GM12878 (cell line): ENCODE measurements at regions not wholly inside any gene's neighbourhood (a gene's known extent, or its start where the extent isn't known, plus 50 kb on each side); places are given as distances from the start of the nearest gene placed in this dataset.

Experiments
- BHLHE40 ChIP-seq, 2 experiments: fragments of 450-650 bp in 1 of 2; IDR thresholded peaks; 2 replicates each; pipeline ENCODE4 v1.6.1; 2011 to 2017; ENCODE audit warnings: low read depth in 2 of 2, borderline replicate concordance in 1 of 2, improper control_type of control experiment in 1 of 2, low read length in 1 of 2, mild to moderate bottlenecking in 1 of 2
- CHD2 ChIP-seq: IDR thresholded peaks from 2 replicates; pipeline ENCODE4 v1.6.1; 2011; ENCODE audit warnings: low read depth, low read length, improper control_type of control experiment, borderline replicate concordance
- CHD4 ChIP-seq: fragments of 200-600 bp; sonication (generic); IDR thresholded peaks from 2 replicates; pipeline ENCODE4 v1.6.1; 2016; ENCODE audit warnings: mild to moderate bottlenecking
- FOXM1 ChIP-seq: IDR thresholded peaks from 2 replicates; pipeline ENCODE4 v1.6.1; 2012; ENCODE audit warnings: low read depth, mild to moderate bottlenecking, inconsistent platforms, low read length, moderate library complexity
- MXI1 ChIP-seq: fragments of 150-350 bp; IDR thresholded peaks from 2 replicates; pipeline ENCODE4 v1.6.1; 2011; ENCODE audit warnings: low read depth, mild to moderate bottlenecking, inconsistent platforms, low read length, improper control_type of control experiment
- NFIC ChIP-seq: IDR thresholded peaks from 2 replicates; pipeline ENCODE4 v1.6.1; 2012; ENCODE audit warnings: low read depth, mild to moderate bottlenecking, inconsistent platforms, low read length, moderate library complexity
- POLR2AphosphoS5 ChIP-seq: IDR thresholded peaks from 2 replicates; pipeline ENCODE4 v1.6.1; 2011; ENCODE audit warnings: mild to moderate bottlenecking, low read length, inconsistent platforms
- RAD21 ChIP-seq: IDR thresholded peaks from 2 replicates; pipeline ENCODE4 v1.6.1; 2011; ENCODE audit warnings: mild to moderate bottlenecking, low read depth, low read length, moderate library complexity; ENCODE audit not compliant: insufficient read depth
- RCOR1 ChIP-seq: conservative IDR thresholded peaks from 2 replicates; pipeline ENCODE4 v1.6.1; 2012; ENCODE audit warnings: low read depth, low read length, improper control_type of control experiment
- SUZ12 ChIP-seq: fragments of 200-600 bp; sonication (generic); IDR thresholded peaks from one replicate; pipeline ENCODE4 v1.6.1; 2018; ENCODE audit warnings: antibody characterized with exemption, mild to moderate bottlenecking; ENCODE audit not compliant: unreplicated experiment
- TF ChIP-seq, protein P1 (sequence below): fragments of 450-650 bp; IDR thresholded peaks from 2 replicates; pipeline ENCODE4 v1.6.1; 2016; ENCODE audit warnings: mild to moderate bottlenecking
- TF ChIP-seq, protein P2 (sequence below): IDR thresholded peaks from 2 replicates; pipeline ENCODE4 v1.6.1; 2012; ENCODE audit warnings: mild to moderate bottlenecking, low read depth, low read length
- TF ChIP-seq, protein P3 (sequence below): fragments of 150-350 bp; IDR thresholded peaks from 2 replicates; pipeline ENCODE4 v1.6.1; 2016; ENCODE audit warnings: low read depth, low read length
- TF ChIP-seq, protein P4 (sequence below), 3 experiments: IDR thresholded peaks in 2 of 3; conservative IDR thresholded peaks in 1 of 3; 2 replicates each; pipeline ENCODE4 v1.5.1; 2011; ENCODE audit warnings: low read depth in 3 of 3, low read length in 3 of 3, mild to moderate bottlenecking in 3 of 3, control low read depth in 2 of 3, moderate library complexity in 2 of 3, inconsistent platforms in 1 of 3, mixed read lengths in 1 of 3; ENCODE audit not compliant: control insufficient read depth in 2 of 3, insufficient read depth in 1 of 3; ENCODE audit errors: extremely low read depth in 1 of 3

DNA sequence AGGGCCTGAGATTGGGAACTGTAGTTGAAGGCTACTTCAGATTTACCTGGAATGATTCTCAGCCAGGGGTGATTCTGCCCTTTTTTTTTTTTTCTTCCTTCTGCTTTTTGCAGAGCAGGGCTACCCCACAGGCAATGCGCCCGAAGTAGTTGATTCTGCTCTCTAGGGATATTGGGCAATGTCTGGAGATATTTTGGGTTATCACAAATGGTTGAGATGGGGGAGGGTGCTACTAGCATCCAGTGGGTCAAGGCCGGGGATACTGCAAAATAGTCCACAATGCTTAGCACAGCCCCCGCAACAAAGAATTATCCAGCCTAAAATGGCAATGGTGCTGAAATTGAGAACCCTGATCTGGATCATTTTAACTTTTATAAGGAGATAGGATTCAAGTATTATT lies 71.2 kb upstream of the ZMYND8 start:
- TF ChIP-seq NFIC (no peak), POLR2AphosphoS5 (no peak), RCOR1 (no peak), MXI1 (no peak), CHD2 (no peak), FOXM1 (no peak), BHLHE40 (IDR thresholded peaks at IDR 0.05; ENCODE audit: borderline replicate concordance in 1 of 2, low read depth in 2 of 2, low read length in 1 of 2) (no peak), RAD21 (no peak), CHD4 (no peak), SUZ12 (no peak)
- TF ChIP-seq, protein P1, sequence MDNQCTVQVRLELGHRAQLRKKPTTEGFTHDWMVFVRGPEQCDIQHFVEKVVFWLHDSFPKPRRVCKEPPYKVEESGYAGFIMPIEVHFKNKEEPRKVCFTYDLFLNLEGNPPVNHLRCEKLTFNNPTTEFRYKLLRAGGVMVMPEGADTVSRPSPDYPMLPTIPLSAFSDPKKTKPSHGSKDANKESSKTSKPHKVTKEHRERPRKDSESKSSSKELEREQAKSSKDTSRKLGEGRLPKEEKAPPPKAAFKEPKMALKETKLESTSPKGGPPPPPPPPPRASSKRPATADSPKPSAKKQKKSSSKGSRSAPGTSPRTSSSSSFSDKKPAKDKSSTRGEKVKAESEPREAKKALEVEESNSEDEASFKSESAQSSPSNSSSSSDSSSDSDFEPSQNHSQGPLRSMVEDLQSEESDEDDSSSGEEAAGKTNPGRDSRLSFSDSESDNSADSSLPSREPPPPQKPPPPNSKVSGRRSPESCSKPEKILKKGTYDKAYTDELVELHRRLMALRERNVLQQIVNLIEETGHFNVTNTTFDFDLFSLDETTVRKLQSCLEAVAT, result no peak
- TF ChIP-seq, protein P2, sequence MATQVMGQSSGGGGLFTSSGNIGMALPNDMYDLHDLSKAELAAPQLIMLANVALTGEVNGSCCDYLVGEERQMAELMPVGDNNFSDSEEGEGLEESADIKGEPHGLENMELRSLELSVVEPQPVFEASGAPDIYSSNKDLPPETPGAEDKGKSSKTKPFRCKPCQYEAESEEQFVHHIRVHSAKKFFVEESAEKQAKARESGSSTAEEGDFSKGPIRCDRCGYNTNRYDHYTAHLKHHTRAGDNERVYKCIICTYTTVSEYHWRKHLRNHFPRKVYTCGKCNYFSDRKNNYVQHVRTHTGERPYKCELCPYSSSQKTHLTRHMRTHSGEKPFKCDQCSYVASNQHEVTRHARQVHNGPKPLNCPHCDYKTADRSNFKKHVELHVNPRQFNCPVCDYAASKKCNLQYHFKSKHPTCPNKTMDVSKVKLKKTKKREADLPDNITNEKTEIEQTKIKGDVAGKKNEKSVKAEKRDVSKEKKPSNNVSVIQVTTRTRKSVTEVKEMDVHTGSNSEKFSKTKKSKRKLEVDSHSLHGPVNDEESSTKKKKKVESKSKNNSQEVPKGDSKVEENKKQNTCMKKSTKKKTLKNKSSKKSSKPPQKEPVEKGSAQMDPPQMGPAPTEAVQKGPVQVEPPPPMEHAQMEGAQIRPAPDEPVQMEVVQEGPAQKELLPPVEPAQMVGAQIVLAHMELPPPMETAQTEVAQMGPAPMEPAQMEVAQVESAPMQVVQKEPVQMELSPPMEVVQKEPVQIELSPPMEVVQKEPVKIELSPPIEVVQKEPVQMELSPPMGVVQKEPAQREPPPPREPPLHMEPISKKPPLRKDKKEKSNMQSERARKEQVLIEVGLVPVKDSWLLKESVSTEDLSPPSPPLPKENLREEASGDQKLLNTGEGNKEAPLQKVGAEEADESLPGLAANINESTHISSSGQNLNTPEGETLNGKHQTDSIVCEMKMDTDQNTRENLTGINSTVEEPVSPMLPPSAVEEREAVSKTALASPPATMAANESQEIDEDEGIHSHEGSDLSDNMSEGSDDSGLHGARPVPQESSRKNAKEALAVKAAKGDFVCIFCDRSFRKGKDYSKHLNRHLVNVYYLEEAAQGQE, result no peak
- TF ChIP-seq, protein P3, sequence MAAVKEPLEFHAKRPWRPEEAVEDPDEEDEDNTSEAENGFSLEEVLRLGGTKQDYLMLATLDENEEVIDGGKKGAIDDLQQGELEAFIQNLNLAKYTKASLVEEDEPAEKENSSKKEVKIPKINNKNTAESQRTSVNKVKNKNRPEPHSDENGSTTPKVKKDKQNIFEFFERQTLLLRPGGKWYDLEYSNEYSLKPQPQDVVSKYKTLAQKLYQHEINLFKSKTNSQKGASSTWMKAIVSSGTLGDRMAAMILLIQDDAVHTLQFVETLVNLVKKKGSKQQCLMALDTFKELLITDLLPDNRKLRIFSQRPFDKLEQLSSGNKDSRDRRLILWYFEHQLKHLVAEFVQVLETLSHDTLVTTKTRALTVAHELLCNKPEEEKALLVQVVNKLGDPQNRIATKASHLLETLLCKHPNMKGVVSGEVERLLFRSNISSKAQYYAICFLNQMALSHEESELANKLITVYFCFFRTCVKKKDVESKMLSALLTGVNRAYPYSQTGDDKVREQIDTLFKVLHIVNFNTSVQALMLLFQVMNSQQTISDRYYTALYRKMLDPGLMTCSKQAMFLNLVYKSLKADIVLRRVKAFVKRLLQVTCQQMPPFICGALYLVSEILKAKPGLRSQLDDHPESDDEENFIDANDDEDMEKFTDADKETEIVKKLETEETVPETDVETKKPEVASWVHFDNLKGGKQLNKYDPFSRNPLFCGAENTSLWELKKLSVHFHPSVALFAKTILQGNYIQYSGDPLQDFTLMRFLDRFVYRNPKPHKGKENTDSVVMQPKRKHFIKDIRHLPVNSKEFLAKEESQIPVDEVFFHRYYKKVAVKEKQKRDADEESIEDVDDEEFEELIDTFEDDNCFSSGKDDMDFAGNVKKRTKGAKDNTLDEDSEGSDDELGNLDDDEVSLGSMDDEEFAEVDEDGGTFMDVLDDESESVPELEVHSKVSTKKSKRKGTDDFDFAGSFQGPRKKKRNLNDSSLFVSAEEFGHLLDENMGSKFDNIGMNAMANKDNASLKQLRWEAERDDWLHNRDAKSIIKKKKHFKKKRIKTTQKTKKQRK, result no peak
- TF ChIP-seq, protein P4, sequence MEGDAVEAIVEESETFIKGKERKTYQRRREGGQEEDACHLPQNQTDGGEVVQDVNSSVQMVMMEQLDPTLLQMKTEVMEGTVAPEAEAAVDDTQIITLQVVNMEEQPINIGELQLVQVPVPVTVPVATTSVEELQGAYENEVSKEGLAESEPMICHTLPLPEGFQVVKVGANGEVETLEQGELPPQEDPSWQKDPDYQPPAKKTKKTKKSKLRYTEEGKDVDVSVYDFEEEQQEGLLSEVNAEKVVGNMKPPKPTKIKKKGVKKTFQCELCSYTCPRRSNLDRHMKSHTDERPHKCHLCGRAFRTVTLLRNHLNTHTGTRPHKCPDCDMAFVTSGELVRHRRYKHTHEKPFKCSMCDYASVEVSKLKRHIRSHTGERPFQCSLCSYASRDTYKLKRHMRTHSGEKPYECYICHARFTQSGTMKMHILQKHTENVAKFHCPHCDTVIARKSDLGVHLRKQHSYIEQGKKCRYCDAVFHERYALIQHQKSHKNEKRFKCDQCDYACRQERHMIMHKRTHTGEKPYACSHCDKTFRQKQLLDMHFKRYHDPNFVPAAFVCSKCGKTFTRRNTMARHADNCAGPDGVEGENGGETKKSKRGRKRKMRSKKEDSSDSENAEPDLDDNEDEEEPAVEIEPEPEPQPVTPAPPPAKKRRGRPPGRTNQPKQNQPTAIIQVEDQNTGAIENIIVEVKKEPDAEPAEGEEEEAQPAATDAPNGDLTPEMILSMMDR (IDR thresholded peaks at IDR 0.05 in 2 of 3, conservative IDR thresholded peaks at IDR 0.05 in 1 of 3; ENCODE audit: control insufficient read depth in 2 of 3, extremely low read depth in 1 of 3, insufficient read depth in 1 of 3, low read depth in 3 of 3, low read length in 3 of 3), result no peak
